ENCODE measurements at regions not wholly inside any gene's neighbourhood (a gene's known extent, or its start where the extent isn't known, plus 50 kb on each side); places are given as distances from the start of the nearest gene placed in this dataset.

- no peaks in the 10 kb centered on the region for H3K4me1 ChIP-seq
- TF ChIP-seq CTCF (IDR thresholded peaks at IDR 0.05; ENCODE audit: insufficient read depth in 1 of 2, low read depth in 1 of 2, low read length in 1 of 2, severe bottlenecking in 1 of 2, unreplicated experiment in 1 of 2): no peak
- DNase-seq: no peak
- H3K27me3 ChIP-seq (replicated peaks; ENCODE audit: control insufficient read depth, insufficient read depth, low read length): no peaks in the 10 kb centered on the region
- no peaks in the 10 kb centered on the region for H3K36me3 ChIP-seq (ENCODE audit: control insufficient read depth, insufficient read depth, low read length)
- no TSS peak for BruUV-seq (replicated peaks)
- no peaks in the 10 kb centered on the region for H3K27me3 Mint-ChIP-seq (ENCODE audit: insufficient read depth, unreplicated experiment)
- no peak overlapping the region for H3K4me3 Mint-ChIP-seq (ENCODE audit: unreplicated experiment)
- intact Hi-C loops (cut with micrococcal nuclease; ENCODE audit: unreplicated experiment): no loop called here
- H3K36me3 Mint-ChIP-seq (ENCODE audit: insufficient read depth, unreplicated experiment): no peaks in the 10 kb centered on the region
- no peak overlapping the region for H3K4me3 ChIP-seq (ENCODE audit: low read depth, low read length)
- no peaks in the 10 kb centered on the region for H3K4me1 Mint-ChIP-seq (ENCODE audit: low read depth, unreplicated experiment)
- peaks cover 6% of the 10 kb centered on the region for H3K9me3 Mint-ChIP-seq (ENCODE audit: unreplicated experiment)
- H3K9me3 ChIP-seq: no peaks in the 10 kb centered on the region
- ChIA-PET CTCF (no interaction called here), POLR2A (no interaction called here)
- H3K27ac Mint-ChIP-seq (ENCODE audit: unreplicated experiment): no peak overlapping the region
Observed at GRCh38 chr14:97776890-97777558, 979.8 kb downstream of the VRK1 start.

GRCh38 chr14:97777622-97778355, 980.6 kb downstream of the VRK1 start:
- TF ChIP-seq CTCF (IDR thresholded peaks at IDR 0.05; ENCODE audit: insufficient read depth in 1 of 2, low read depth in 1 of 2, low read length in 1 of 2, severe bottlenecking in 1 of 2, unreplicated experiment in 1 of 2): no peak
- H3K27me3 ChIP-seq (replicated peaks; ENCODE audit: control insufficient read depth, insufficient read depth, low read length): no peaks in the 10 kb centered on the region
- no peak for DNase-seq
- CTCF ChIA-PET: no interaction called here
- Mint-ChIP-seq H3K4me1 (ENCODE audit: low read depth, unreplicated experiment) (no peaks in the 10 kb centered on the region), H3K4me3 (ENCODE audit: unreplicated experiment) (no peak overlapping the region), H3K27me3 (ENCODE audit: insufficient read depth, unreplicated experiment) (no peaks in the 10 kb centered on the region), H3K27ac (ENCODE audit: unreplicated experiment) (no peak overlapping the region), H3K9me3 (ENCODE audit: unreplicated experiment) (peaks cover 6% of the 10 kb centered on the region), H3K36me3 (ENCODE audit: insufficient read depth, unreplicated experiment) (no peaks in the 10 kb centered on the region)
- POLR2A ChIA-PET: no interaction called here
- BruUV-seq (replicated peaks): no TSS peak
- no peak overlapping the region for H3K4me3 ChIP-seq (ENCODE audit: low read depth, low read length)
- no peaks in the 10 kb centered on the region for H3K4me1 ChIP-seq
- no peaks in the 10 kb centered on the region for H3K9me3 ChIP-seq
- H3K36me3 ChIP-seq (ENCODE audit: control insufficient read depth, insufficient read depth, low read length): no peaks in the 10 kb centered on the region
- intact Hi-C loops (cut with micrococcal nuclease; ENCODE audit: unreplicated experiment): no loop called here

DNA sequence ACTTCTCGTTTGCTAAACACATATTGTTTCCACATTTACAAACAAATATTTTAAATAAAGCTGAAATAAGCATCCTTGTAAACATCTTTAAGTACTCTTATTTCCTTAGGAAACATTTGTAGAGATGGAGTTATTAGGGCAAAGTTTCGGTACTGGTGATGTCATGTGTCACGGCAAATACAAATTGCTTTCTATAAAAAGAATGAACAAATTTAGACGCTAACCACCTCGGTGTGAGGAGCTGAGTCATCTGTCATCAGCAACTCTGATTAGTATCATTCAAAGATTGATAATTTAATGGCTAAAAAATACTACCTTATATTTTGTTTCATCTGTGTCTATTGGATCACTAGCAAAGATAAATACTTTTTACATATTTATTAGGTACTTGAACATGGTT, 982.0 kb downstream of the VRK1 start:
- Histone ChIP-seq H3K36me3 (ENCODE audit: control insufficient read depth, insufficient read depth, low read length) (no peaks in the 10 kb centered on the region), H3K4me3 (ENCODE audit: low read depth, low read length) (no peak overlapping the region), H3K9me3 (no peaks in the 10 kb centered on the region), H3K4me1 (no peaks in the 10 kb centered on the region), H3K27me3 (replicated peaks; ENCODE audit: control insufficient read depth, insufficient read depth, low read length) (no peaks in the 10 kb centered on the region)
- no peaks in the 10 kb centered on the region for H3K36me3 Mint-ChIP-seq (ENCODE audit: insufficient read depth, unreplicated experiment)
- no peaks in the 10 kb centered on the region for H3K27me3 Mint-ChIP-seq (ENCODE audit: insufficient read depth, unreplicated experiment)
- TF ChIP-seq CTCF (IDR thresholded peaks at IDR 0.05; ENCODE audit: insufficient read depth in 1 of 2, low read depth in 1 of 2, low read length in 1 of 2, severe bottlenecking in 1 of 2, unreplicated experiment in 1 of 2): no peak
- peaks cover 6% of the 10 kb centered on the region for H3K9me3 Mint-ChIP-seq (ENCODE audit: unreplicated experiment)
- DNase-seq: no peak
- intact Hi-C loops (cut with micrococcal nuclease; ENCODE audit: unreplicated experiment): no loop called here
- no peaks in the 10 kb centered on the region for H3K4me1 Mint-ChIP-seq (ENCODE audit: low read depth, unreplicated experiment)
- BruUV-seq (replicated peaks): no TSS peak
- ChIA-PET POLR2A (no interaction called here), CTCF (no interaction called here)
- no peak overlapping the region for H3K27ac Mint-ChIP-seq (ENCODE audit: unreplicated experiment)
- no peak overlapping the region for H3K4me3 Mint-ChIP-seq (ENCODE audit: unreplicated experiment)

Data from Caco-2 (cell line).